Prostate gland (tissue), 2 donors: ENCODE measurements at regions not wholly inside any gene's neighbourhood (a gene's known extent, or its start where the extent isn't known, plus 50 kb on each side); places are given as distances from the start of the nearest gene placed in this dataset.

ENCODE experiments used
- DNase-seq: peaks from one replicate; pipeline ENCODE4 v3.0.0-alpha.2; 2019; ENCODE audit warnings: low spot score
- H3K27ac ChIP-seq, 2 donors: fragments of 200-600 bp; sonication (generic); 2 replicates each; pipeline ENCODE4 v1.5.1; 2017 to 2019
- H3K27me3 ChIP-seq: fragments of 200-600 bp; sonication (generic); replicated peaks from 2 replicates; pipeline ENCODE4 v1.5.1; 2019; ENCODE audit not compliant: insufficient read depth
- H3K36me3 ChIP-seq, 2 donors: fragments of 200-600 bp; sonication (generic); 1 replicate in 1 of 2; 2 replicates in 1 of 2; pipeline versions ENCODE4 v1.5.1 to v1.8.1; 2017 to 2019
- H3K4me1 ChIP-seq: fragments of 200-600 bp; sonication (generic); replicated peaks from 2 replicates; pipeline ENCODE4 v1.5.1; 2019
- H3K4me3 ChIP-seq, 2 donors: fragments of 200-600 bp; sonication (generic); 2 replicates each; pipeline ENCODE4 v1.5.1; 2017 to 2019
- H3K9me3 ChIP-seq: fragments of 200-600 bp; sonication (generic); 2 replicates; pipeline ENCODE4 v1.5.1; 2017
- CTCF ChIP-seq, 4 experiments: fragments of 200-600 bp in 2 of 4; fragments of 450-650 bp in 2 of 4; sonication (generic) in 2 of 4; IDR thresholded peaks; 1 replicate in 3 of 4; 2 replicates in 1 of 4; pipeline ENCODE4 v1.5.1; 2016 to 2019; ENCODE audit warnings: antibody characterized with exemption in 4 of 4, mild to moderate bottlenecking in 2 of 4, moderate library complexity in 2 of 4
- POLR2A ChIP-seq: fragments of 450-650 bp; IDR thresholded peaks from one replicate; pipeline ENCODE4 v1.6.1; 2016; ENCODE audit warnings: antibody characterized with exemption, mild to moderate bottlenecking
- POLR2AphosphoS5 ChIP-seq: sonication (generic); formaldehyde crosslinking; IDR thresholded peaks from one replicate; pipeline ENCODE4 v1.6.1; 2017; ENCODE audit warnings: antibody characterized with exemption
- WGBS: methylation state at CpG from one replicate; pipeline ENCODE4 v1.1.5; 2018; 5-methylcytosine and 5-hydroxymethylcytosine counted together
- intact Hi-C: fragments of 100-400 bp; cut with DNase I; formaldehyde crosslinking; loops from one replicate; pipeline ENCODE4 v1.14.2; 2022

- TF ChIP-seq CTCF (IDR thresholded peaks at IDR 0.05) (no peak), POLR2AphosphoS5 (no peak), POLR2A (no peak)
- H3K27me3 ChIP-seq: peaks cover 3% of the 10 kb centered on the region
- no peaks in the 10 kb centered on the region for H3K36me3 ChIP-seq
- H3K27ac ChIP-seq: no peak overlapping the region
- WGBS: 95% methylated on average over 8 of the region's 8 CpGs
- DNase-seq: no peak
- intact Hi-C loops: no loop called here
- no peaks in the 10 kb centered on the region for H3K9me3 ChIP-seq
- no peak overlapping the region for H3K4me3 ChIP-seq
- H3K4me1 ChIP-seq: no peaks in the 10 kb centered on the region
These were observed 260.4 kb downstream of the PTPRU start for GRCh38 chr1:29496701-29497100.

GRCh38 chr1:29490204-29490934 is 254.0 kb downstream of the PTPRU start:
- DNase-seq: no peak
- H3K4me3 ChIP-seq: no peak overlapping the region
- intact Hi-C loops: no loop called here
- no peaks in the 10 kb centered on the region for H3K27me3 ChIP-seq
- TF ChIP-seq POLR2AphosphoS5 (no peak), CTCF (IDR thresholded peaks at IDR 0.05) (no peak), POLR2A (no peak)
- no peaks in the 10 kb centered on the region for H3K4me1 ChIP-seq
- WGBS: 41% methylated on average over 11 of the region's 11 CpGs
- H3K27ac ChIP-seq: no peak overlapping the region
- H3K36me3 ChIP-seq: no peaks in the 10 kb centered on the region
- no peaks in the 10 kb centered on the region for H3K9me3 ChIP-seq

- 89% methylated on average over 5 of the region's 5 CpGs for WGBS
- no peak overlapping the region for H3K4me3 ChIP-seq
- DNase-seq: no peak
These were observed 253.1 kb downstream of the PTPRU start for GRCh38 chr1:29489471-29489870.

GRCh38 chr1:29488794-29489311 is 252.5 kb downstream of the PTPRU start:
- Histone ChIP-seq H3K9me3 (no peaks in the 10 kb centered on the region), H3K27me3 (no peaks in the 10 kb centered on the region), H3K36me3 (no peaks in the 10 kb centered on the region), H3K27ac (no peak overlapping the region), H3K4me1 (no peaks in the 10 kb centered on the region), H3K4me3 (no peak overlapping the region)
- TF ChIP-seq POLR2A (no peak), POLR2AphosphoS5 (no peak), CTCF (IDR thresholded peaks at IDR 0.05) (no peak)
- DNase-seq: no peak
- intact Hi-C loops: no loop called here
- 72% methylated on average over 11 of the region's 11 CpGs for WGBS

More at GRCh38 chr1:29489471-29489870, 253.1 kb downstream of the PTPRU start:
- H3K9me3 ChIP-seq: no peaks in the 10 kb centered on the region
- H3K27ac ChIP-seq: no peak overlapping the region
- no peak for TF ChIP-seq CTCF (IDR thresholded peaks at IDR 0.05)
- no peak for TF ChIP-seq POLR2AphosphoS5
- H3K27me3 ChIP-seq: no peaks in the 10 kb centered on the region
- no peaks in the 10 kb centered on the region for H3K36me3 ChIP-seq
- intact Hi-C loops: no loop called here
- no peaks in the 10 kb centered on the region for H3K4me1 ChIP-seq

GRCh38 chr1:29488086-29488793 is 251.9 kb downstream of the PTPRU start:
- H3K27ac ChIP-seq: no peak overlapping the region
- no peak for TF ChIP-seq POLR2AphosphoS5
- no peaks in the 10 kb centered on the region for H3K27me3 ChIP-seq
- WGBS: 76% methylated on average over 22 of the region's 22 CpGs
- no peak for DNase-seq
- H3K36me3 ChIP-seq: no peaks in the 10 kb centered on the region
- no peak overlapping the region for H3K4me3 ChIP-seq
- no peaks in the 10 kb centered on the region for H3K4me1 ChIP-seq
- no peaks in the 10 kb centered on the region for H3K9me3 ChIP-seq
- intact Hi-C loops: no loop called here
